ENCODE measurements at regions not wholly inside any gene's neighbourhood (a gene's known extent, or its start where the extent isn't known, plus 50 kb on each side); places are given as distances from the start of the nearest gene placed in this dataset.

GRCh38 chr14:53519137-53519536 lies 366.0 kb upstream of the DDHD1 start:
- TF ChIP-seq, protein P1, sequence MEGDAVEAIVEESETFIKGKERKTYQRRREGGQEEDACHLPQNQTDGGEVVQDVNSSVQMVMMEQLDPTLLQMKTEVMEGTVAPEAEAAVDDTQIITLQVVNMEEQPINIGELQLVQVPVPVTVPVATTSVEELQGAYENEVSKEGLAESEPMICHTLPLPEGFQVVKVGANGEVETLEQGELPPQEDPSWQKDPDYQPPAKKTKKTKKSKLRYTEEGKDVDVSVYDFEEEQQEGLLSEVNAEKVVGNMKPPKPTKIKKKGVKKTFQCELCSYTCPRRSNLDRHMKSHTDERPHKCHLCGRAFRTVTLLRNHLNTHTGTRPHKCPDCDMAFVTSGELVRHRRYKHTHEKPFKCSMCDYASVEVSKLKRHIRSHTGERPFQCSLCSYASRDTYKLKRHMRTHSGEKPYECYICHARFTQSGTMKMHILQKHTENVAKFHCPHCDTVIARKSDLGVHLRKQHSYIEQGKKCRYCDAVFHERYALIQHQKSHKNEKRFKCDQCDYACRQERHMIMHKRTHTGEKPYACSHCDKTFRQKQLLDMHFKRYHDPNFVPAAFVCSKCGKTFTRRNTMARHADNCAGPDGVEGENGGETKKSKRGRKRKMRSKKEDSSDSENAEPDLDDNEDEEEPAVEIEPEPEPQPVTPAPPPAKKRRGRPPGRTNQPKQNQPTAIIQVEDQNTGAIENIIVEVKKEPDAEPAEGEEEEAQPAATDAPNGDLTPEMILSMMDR (IDR thresholded peaks at IDR 0.05): no peak
- TF ChIP-seq POLR2A (IDR thresholded peaks at IDR 0.05; ENCODE audit: low read length): no peak
- TF ChIP-seq BHLHE40 (IDR thresholded peaks at IDR 0.05; ENCODE audit: low read depth, low read length): no peak
- TF ChIP-seq JUNB (IDR thresholded peaks at IDR 0.05): no peak
- no peak for TF ChIP-seq EP300 (IDR thresholded peaks at IDR 0.05)
- no peak for TF ChIP-seq RAD21 (conservative IDR thresholded peaks at IDR 0.05 in 1 of 2, IDR thresholded peaks at IDR 0.05 in 1 of 2)
- no peak for TF ChIP-seq ZFP36 (IDR thresholded peaks at IDR 0.05; ENCODE audit: borderline replicate concordance, partially characterized antibody)
- TF ChIP-seq, protein P2, sequence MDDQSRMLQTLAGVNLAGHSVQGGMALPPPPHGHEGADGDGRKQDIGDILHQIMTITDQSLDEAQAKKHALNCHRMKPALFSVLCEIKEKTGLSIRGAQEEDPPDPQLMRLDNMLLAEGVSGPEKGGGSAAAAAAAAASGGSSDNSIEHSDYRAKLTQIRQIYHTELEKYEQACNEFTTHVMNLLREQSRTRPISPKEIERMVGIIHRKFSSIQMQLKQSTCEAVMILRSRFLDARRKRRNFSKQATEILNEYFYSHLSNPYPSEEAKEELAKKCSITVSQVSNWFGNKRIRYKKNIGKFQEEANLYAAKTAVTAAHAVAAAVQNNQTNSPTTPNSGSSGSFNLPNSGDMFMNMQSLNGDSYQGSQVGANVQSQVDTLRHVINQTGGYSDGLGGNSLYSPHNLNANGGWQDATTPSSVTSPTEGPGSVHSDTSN (IDR thresholded peaks at IDR 0.05): no peak
- TF ChIP-seq CBX2 (IDR thresholded peaks at IDR 0.05; ENCODE audit: borderline replicate concordance, low read depth): no peak
- no peak for TF ChIP-seq NFE2L2 (conservative IDR thresholded peaks at IDR 0.05; ENCODE audit: low read length)
- TF ChIP-seq RFX5 (IDR thresholded peaks at IDR 0.05): no peak
- no peak for TF ChIP-seq E2F6 (IDR thresholded peaks at IDR 0.05; ENCODE audit: borderline replicate concordance, low read depth)
- TF ChIP-seq, protein P3, sequence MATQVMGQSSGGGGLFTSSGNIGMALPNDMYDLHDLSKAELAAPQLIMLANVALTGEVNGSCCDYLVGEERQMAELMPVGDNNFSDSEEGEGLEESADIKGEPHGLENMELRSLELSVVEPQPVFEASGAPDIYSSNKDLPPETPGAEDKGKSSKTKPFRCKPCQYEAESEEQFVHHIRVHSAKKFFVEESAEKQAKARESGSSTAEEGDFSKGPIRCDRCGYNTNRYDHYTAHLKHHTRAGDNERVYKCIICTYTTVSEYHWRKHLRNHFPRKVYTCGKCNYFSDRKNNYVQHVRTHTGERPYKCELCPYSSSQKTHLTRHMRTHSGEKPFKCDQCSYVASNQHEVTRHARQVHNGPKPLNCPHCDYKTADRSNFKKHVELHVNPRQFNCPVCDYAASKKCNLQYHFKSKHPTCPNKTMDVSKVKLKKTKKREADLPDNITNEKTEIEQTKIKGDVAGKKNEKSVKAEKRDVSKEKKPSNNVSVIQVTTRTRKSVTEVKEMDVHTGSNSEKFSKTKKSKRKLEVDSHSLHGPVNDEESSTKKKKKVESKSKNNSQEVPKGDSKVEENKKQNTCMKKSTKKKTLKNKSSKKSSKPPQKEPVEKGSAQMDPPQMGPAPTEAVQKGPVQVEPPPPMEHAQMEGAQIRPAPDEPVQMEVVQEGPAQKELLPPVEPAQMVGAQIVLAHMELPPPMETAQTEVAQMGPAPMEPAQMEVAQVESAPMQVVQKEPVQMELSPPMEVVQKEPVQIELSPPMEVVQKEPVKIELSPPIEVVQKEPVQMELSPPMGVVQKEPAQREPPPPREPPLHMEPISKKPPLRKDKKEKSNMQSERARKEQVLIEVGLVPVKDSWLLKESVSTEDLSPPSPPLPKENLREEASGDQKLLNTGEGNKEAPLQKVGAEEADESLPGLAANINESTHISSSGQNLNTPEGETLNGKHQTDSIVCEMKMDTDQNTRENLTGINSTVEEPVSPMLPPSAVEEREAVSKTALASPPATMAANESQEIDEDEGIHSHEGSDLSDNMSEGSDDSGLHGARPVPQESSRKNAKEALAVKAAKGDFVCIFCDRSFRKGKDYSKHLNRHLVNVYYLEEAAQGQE (IDR thresholded peaks at IDR 0.05): no peak
- TF ChIP-seq MYC (IDR thresholded peaks at IDR 0.05; ENCODE audit: borderline replicate concordance, low read length): no peak

Data from A549 (cell line).